Muscle of leg (tissue), 3 donors: ENCODE measurements at regions not wholly inside any gene's neighbourhood (a gene's known extent, or its start where the extent isn't known, plus 50 kb on each side); places are given as distances from the start of the nearest gene placed in this dataset.
A peak's percentile ranks its signal among the peaks of the same experiment; 100 is the strongest.
"Not testable (repeated sequence)": the region's sequence is repeated elsewhere in the genome, so short reads cannot be mapped to it uniquely, and the experiment has no call there.

Source experiments
- DNase-seq: peaks from one replicate; pipeline ENCODE4 v3.0.0; 2013
- H3K27ac ChIP-seq: one replicate; pipeline ENCODE4 v1.5.1; 2013; ENCODE audit warnings: mild to moderate bottlenecking, low read length, control low read depth
- H3K27me3 ChIP-seq: one replicate; pipeline ENCODE4 v1.6.1; 2013; ENCODE audit warnings: low read length; ENCODE audit not compliant: control insufficient read depth, insufficient read depth
- H3K36me3 ChIP-seq: one replicate; pipeline ENCODE4 v1.6.1; 2013; ENCODE audit warnings: low read length; ENCODE audit not compliant: control insufficient read depth, insufficient read depth
- H3K4me1 ChIP-seq: one replicate; pipeline ENCODE4 v1.6.1; 2013; ENCODE audit warnings: low read length; ENCODE audit not compliant: control insufficient read depth, insufficient read depth
- H3K4me3 ChIP-seq: one replicate; pipeline ENCODE4 v1.5.1; 2013; ENCODE audit warnings: low read length, control low read depth
- H3K9me3 ChIP-seq: replicated peaks from 2 replicates; pipeline ENCODE4 v1.6.1; 2013; ENCODE audit warnings: low read depth, low read length; ENCODE audit not compliant: control insufficient read depth
- WGBS: methylation state at CpG from one replicate; pipeline ENCODE4 v1.1.5; 2013; ENCODE audit warnings: missing lambda C conversion rate; ENCODE audit not compliant: insufficient coverage; 5-methylcytosine and 5-hydroxymethylcytosine counted together

- not testable (repeated sequence) for DNase-seq, H3K36me3 ChIP-seq, H3K27me3 ChIP-seq, H3K4me1 ChIP-seq, H3K4me3 ChIP-seq, H3K27ac ChIP-seq, H3K9me3 ChIP-seq
- WGBS: 91% methylated on average over 27 of the region's 30 CpGs
Observed at GRCh38 chr3:186435332-186435731, 73.3 kb upstream of the DGKG start.

- Histone ChIP-seq H3K27me3 (no peaks in the 10 kb centered on the region), H3K4me1 (no peaks in the 10 kb centered on the region), H3K9me3 (no peaks in the 10 kb centered on the region), H3K4me3 (no peak overlapping the region), H3K27ac (no peak overlapping the region), H3K36me3 (no peaks in the 10 kb centered on the region)
- no CpG with 5 or more reads among the region's 6 CpGs for WGBS
- DNase-seq: no peak
Observed at GRCh38 chr3:186432944-186433732, 71.1 kb upstream of the DGKG start.

- no peaks in the 10 kb centered on the region for H3K9me3 ChIP-seq
- H3K36me3 ChIP-seq: no peaks in the 10 kb centered on the region
- no peak for DNase-seq
- 40% methylated on average over 1 of the region's 4 CpGs for WGBS
- no peak overlapping the region for H3K27ac ChIP-seq
- H3K4me1 ChIP-seq: peaks cover 8% of the 10 kb centered on the region
- H3K27me3 ChIP-seq: no peaks in the 10 kb centered on the region
- H3K4me3 ChIP-seq: no peak overlapping the region
Observed at GRCh38 chr3:186432189-186432588, 70.2 kb upstream of the DGKG start.

DNA sequence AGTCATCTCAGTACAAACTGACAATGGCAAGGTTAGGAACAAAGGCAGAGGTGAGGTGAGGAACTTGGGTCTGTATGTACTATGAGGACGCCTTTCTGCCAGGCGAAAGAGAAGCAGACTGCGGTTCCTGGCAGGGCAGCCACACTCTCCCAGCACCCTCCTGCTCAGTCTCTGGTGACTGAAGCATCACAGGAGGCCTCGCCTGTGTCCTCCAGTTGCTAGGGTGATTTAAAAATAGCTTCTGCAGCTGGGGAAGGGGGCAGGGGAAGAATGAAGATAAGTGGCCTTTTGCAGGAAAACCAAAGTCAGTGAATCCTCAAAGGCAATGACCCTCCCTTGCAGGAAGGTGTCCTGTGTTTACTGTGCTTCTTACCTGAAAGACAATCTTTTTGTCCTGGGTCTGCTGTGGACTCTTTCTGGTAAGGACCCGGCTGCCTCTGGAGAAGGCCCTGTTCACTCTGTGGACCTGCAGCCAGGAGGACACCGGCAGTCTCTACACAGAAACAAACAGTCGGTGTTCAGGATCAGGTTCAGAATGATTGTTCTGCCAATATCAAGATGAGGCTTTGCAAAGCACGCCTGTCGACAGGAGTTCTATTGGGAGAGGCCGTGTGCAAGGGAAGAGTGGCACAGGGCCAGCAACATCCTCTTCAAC is 65.7 kb upstream of the DGKG start:
- Histone ChIP-seq H3K4me1 (peaks cover 8% of the 10 kb centered on the region), H3K27me3 (no peaks in the 10 kb centered on the region), H3K4me3 (no peak overlapping the region), H3K36me3 (no peaks in the 10 kb centered on the region), H3K9me3 (no peaks in the 10 kb centered on the region), H3K27ac (no peak overlapping the region)
- peak; percentile 51 for DNase-seq
- WGBS: 20% methylated on average over 6 of the region's 10 CpGs

DNA sequence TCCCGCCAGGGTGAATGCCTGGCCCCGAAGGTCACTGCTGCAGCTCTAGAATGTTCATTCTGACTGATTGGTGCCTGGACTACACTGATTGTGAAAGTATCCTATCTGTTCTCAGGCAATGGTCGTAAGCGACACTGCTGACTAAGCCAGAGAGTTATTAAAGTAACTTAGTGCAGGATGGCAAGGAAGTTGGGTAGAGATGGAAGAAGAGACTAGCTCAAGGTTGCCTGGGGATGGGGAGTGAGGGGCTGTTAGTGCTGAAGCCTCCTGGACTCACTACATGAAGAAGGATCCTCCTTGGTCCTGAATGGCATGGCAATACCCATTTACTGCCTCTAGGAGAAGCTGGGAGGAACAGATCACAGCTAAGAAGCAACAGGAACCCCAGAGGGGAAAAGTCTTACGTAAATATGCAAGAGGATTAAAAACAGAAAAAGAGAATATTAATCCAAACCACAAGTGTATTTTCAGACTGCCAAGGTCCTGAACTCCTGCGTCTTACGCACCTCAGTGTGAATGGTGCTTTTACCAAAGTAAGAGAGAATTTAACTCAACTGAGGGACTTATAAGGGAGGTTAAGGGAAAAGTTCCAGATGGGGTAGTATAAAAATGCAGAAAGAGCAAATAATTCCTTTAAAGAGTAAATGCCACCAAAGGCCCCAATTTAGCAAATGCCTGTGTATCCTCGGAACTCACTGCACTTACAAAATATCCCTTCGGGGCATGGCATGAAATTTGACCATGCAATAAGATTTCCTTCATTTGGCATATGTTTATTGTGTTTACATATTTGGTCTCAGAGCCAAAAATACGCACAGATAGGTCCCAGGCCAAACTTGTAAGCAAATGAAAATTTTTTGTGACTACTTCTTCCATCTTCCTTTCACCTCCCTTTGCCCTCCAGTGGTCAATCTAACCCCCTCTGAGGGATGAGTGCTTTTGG is 64.0 kb upstream of the DGKG start:
- Histone ChIP-seq H3K27me3 (no peaks in the 10 kb centered on the region), H3K4me1 (peaks cover 8% of the 10 kb centered on the region), H3K4me3 (no peak overlapping the region), H3K27ac (no peak overlapping the region), H3K9me3 (no peaks in the 10 kb centered on the region), H3K36me3 (no peaks in the 10 kb centered on the region)
- whole genome bisulfite sequencing: 71% methylated on average over 2 of the region's 10 CpGs
- no peak for DNase-seq

DNA sequence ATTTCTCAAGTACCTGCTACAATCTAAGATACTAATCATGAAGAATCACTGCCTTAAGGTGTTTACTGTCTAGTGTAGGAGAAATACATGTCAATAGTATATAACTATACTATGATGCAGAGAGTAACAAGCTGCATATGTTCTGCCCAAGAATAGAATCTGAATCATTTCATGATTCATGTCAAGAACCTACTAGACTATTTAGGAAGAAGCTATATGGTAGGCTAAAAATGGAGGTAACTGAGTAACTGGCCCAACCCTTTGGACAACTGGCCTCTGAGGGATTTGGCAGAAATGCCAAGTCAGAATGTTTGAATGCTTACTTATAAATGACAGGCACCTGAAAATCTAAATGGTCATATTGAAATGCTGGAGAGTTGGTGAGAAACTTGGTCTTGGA is 59.9 kb upstream of the DGKG start:
- Histone ChIP-seq H3K4me1 (no peaks in the 10 kb centered on the region), H3K9me3 (no peaks in the 10 kb centered on the region), H3K27me3 (peaks cover 6% of the 10 kb centered on the region), H3K36me3 (no peaks in the 10 kb centered on the region), H3K27ac (no peak overlapping the region), H3K4me3 (no peak overlapping the region)
- no peak for DNase-seq

DNA sequence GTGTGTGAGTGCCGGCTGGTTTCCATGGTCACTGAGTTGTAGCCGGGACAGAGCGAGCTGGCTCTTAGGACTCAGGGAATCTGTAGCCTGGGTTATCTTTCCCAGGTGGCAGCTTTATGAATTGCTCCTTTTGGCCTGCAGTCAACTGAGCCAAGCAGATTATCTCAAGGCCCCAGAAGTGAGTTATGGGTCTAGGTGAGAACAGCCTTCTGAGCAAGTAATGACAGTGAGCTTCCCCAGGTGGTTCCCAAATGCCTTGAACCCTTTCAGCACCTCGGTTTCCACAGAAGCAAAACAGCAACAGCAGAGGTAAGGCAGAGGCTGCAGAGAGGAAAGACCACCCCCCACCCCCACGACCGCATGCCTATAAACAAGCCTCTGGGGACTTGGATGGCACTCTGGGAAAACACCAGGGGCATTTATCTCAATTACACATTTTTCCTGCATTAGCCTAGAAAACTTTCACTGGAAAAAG is 56.7 kb upstream of the DGKG start:
- peaks cover 6% of the 10 kb centered on the region for H3K4me1 ChIP-seq
- no peak overlapping the region for H3K4me3 ChIP-seq
- peaks cover 15% of the 10 kb centered on the region for H3K27me3 ChIP-seq
- H3K9me3 ChIP-seq: no peaks in the 10 kb centered on the region
- no peak for DNase-seq
- H3K27ac ChIP-seq: no peak overlapping the region
- no peaks in the 10 kb centered on the region for H3K36me3 ChIP-seq
- 10% methylated on average over 5 of the region's 6 CpGs for WGBS

GRCh38 chr3:186417791-186418190 is 55.8 kb upstream of the DGKG start:
- DNase-seq: no peak
- Histone ChIP-seq H3K4me1 (peaks cover 14% of the 10 kb centered on the region), H3K4me3 (no peak overlapping the region), H3K27ac (no peak overlapping the region), H3K27me3 (peaks cover 20% of the 10 kb centered on the region), H3K9me3 (no peaks in the 10 kb centered on the region), H3K36me3 (no peaks in the 10 kb centered on the region)
- no CpG with 5 or more reads among the region's 2 CpGs for WGBS

DNA sequence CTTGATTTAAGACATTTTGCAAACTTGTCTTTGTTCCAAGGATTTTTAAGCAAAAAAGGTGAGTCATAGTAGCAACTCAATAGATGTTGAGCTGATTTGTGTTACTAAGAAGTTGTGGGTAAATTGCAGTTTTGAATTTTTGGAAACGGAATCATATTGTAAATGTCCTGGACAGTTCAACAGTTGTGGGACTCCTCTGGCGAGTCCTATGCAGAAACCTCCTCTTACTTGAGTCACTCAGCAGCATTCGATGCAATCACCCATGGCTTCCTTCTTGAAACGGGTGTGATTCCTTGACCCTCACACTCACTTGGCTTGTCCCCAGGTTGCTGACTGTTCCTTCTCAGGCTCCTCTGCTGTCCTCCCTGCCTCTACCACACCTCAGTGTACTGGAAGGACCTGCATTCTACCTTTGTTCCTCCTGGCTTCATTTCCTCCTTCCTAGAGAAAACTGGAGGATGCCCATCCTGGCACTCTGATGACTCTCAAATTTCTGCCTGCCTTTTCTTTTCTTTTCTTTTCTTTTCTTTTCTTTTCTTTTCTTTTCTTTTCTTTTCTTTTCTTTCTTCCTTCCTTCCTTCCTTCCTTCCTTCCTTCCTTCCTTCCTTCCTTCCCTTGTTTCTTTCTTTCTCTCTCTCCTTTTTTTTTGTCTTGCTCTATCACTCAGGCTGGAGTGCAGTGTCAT is 52.8 kb upstream of the DGKG start:
- Histone ChIP-seq H3K4me3 (no peak overlapping the region), H3K27ac (no peak overlapping the region)
- 30% methylated on average over 3 of the region's 4 CpGs for WGBS

More for the DNA sequence above, 52.8 kb upstream of the DGKG start:
- DNase-seq: no peak
- Histone ChIP-seq H3K36me3 (no peaks in the 10 kb centered on the region), H3K9me3 (no peaks in the 10 kb centered on the region), H3K27me3 (peaks cover 20% of the 10 kb centered on the region), H3K4me1 (peaks cover 14% of the 10 kb centered on the region)
